ENCODE measurements at regions not wholly inside any gene's neighbourhood (a gene's known extent, or its start where the extent isn't known, plus 50 kb on each side); places are given as distances from the start of the nearest gene placed in this dataset.

DNA sequence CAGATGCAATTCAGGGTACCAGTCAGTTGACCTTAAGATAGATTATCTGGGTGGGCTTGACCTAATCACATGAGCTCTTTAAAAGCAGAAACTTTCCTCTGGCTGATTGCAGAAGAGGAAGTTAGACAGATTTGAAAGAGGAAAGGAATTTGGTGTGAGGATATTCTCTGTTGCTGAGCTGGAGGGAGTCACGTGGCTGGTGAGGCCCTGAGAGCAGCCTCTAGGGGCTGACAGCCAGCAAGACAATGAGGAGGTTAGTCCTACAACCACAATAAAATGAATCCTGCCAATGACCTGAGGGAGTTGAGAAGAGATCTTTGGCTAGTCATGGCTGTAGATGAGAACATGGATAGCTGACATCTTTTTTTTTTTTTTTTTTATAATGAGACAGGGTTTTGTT is 87.0 kb upstream of the B3GAT2 start:
- Mint-ChIP-seq H3K4me1 (ENCODE audit: low read depth) (no peaks in the 10 kb centered on the region), H3K36me3 (ENCODE audit: low read depth) (no peaks in the 10 kb centered on the region), H3K9me3 (no peaks in the 10 kb centered on the region), H3K27me3 (peaks cover 8% of the 10 kb centered on the region), H3K27ac (no peak overlapping the region), H3K4me3 (no peak overlapping the region)

DNA sequence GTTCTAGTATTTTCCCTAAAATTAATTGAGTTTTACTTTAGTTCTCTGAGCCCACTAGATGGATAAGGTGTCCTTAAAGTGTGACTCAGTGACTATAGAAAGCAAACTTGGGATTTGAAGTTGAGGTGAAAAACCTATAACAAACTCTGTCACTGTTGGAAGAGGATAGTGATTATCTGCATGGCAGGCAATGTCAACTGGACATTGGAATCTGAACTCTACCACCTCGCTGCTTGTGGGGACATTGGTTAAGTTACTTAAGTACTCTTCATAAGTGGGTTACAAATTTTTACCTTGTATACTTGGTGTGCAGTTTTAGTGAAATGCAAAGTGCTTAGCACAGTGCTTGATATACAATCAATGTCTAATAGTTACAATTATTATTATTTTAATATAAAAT is 87.9 kb upstream of the B3GAT2 start:
- Mint-ChIP-seq H3K36me3 (ENCODE audit: low read depth) (no peaks in the 10 kb centered on the region), H3K27ac (no peak overlapping the region), H3K4me1 (ENCODE audit: low read depth) (no peaks in the 10 kb centered on the region), H3K9me3 (no peaks in the 10 kb centered on the region), H3K27me3 (peaks cover 8% of the 10 kb centered on the region), H3K4me3 (no peak overlapping the region)

DNA sequence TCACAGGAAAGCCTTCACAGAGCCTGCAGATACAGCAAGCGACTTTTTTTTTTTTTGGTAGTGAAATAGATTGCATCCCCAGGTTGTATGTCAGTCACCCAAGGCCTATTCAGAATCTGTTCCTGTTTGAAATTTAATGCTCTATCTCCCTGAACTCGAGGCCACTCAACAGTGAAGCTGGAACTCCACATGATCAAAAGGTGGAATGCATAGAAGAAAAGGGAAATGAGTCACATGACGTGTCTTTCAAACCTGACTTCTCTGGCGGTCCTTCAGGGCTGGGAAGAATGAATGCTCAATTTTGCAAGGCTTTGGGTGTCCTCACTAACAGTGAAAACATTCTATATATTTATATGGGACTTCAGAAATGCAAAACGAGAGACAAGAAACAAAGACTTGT is 88.4 kb upstream of the B3GAT2 start:
- Mint-ChIP-seq H3K36me3 (ENCODE audit: low read depth) (no peaks in the 10 kb centered on the region), H3K27ac (no peak overlapping the region), H3K27me3 (peaks cover 8% of the 10 kb centered on the region), H3K4me1 (ENCODE audit: low read depth) (no peaks in the 10 kb centered on the region), H3K9me3 (no peaks in the 10 kb centered on the region), H3K4me3 (no peak overlapping the region)

DNA sequence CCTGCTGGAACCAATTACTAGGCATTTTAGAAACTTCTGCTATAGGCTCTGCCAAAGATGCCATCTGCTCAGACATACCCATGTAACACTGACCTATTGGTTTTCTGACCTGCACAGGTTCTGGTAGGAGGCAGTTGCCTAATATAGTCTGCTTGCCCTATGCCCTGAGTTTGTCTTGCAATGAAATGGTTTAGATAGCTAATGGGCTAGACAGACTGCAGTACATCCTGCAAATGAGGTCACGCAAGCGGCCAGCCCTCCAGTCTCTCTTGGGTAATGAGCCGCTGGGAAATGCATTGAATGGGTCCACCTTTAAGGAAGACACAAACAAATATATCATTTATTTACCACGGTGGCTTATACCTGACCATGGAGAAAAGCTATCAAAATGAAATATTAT is 90.6 kb upstream of the B3GAT2 start:
- Mint-ChIP-seq H3K36me3 (ENCODE audit: low read depth) (no peaks in the 10 kb centered on the region), H3K27ac (no peak overlapping the region), H3K9me3 (no peaks in the 10 kb centered on the region), H3K4me3 (no peak overlapping the region), H3K27me3 (peaks cover 3% of the 10 kb centered on the region), H3K4me1 (ENCODE audit: low read depth) (no peaks in the 10 kb centered on the region)

DNA sequence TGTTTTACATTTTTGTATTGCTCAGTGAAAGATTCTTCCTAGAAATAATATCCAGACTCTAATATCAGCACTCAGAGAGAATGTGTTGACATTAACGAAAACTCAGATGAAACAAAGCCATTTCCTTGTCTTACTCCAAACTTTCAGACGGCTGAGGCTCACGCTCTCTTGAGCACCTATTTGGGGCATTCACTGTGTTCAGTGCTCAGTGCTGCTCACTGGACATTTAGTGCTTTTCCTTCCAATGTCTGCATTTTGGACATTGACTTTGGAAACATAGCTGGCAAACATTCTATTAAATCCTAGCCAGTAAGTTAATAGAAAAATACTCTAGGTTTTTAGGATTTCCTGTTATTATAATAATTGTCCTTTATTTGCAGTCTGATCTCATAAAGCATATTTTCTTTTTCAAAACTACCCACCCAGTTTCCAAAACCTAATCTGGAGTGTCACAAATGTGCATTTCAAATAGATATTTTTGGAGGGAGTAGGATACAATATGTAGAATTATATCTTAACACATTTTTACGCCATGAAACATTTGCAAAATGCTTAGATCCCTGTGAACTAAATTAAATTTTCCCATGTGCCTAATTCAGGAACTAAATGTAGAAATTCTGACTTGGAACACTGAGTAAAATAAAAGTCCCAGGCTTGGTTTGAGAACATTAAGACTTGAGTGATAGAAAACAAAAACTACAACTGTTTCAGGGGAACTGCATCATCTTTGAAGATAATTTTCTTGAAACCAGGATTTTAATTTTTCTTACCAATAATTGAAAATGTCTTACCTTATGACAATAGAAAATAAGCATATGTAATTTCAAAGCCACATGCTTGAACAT is 91.7 kb upstream of the B3GAT2 start:
- Mint-ChIP-seq H3K36me3 (ENCODE audit: low read depth) (no peaks in the 10 kb centered on the region), H3K4me1 (ENCODE audit: low read depth) (no peaks in the 10 kb centered on the region), H3K27me3 (peaks cover 3% of the 10 kb centered on the region), H3K4me3 (no peak overlapping the region), H3K9me3 (no peaks in the 10 kb centered on the region), H3K27ac (no peak overlapping the region)

DNA sequence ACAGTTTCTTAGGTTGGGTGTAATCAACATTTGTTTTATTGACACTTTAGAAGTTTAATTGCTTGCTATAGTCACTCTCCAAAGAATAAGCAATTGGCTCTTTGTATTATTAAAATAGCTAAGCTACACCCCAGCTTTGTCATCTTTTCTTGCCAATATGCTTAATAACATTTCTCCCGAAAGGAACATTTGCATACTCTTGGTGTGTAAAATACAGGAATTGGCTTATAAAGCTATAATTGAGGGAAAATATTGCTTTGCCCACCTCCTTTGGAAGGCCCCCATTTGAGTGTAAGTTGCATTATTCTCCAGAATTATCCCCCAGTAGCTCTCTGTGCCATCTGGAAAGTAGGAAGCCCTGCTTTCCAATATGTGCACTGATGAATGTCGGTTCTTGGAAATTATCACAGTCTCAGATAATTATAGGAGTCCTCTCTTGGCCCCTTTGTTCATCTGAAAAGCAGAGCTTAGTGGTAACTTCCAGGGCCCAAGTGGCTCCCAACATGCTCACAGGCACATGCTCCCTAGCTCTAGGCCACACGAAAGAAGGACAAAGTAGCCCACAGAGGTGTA is 92.4 kb upstream of the B3GAT2 start:
- no peaks in the 10 kb centered on the region for H3K4me1 Mint-ChIP-seq (ENCODE audit: low read depth)
- H3K9me3 Mint-ChIP-seq: no peaks in the 10 kb centered on the region
- peaks cover 3% of the 10 kb centered on the region for H3K27me3 Mint-ChIP-seq

DNA sequence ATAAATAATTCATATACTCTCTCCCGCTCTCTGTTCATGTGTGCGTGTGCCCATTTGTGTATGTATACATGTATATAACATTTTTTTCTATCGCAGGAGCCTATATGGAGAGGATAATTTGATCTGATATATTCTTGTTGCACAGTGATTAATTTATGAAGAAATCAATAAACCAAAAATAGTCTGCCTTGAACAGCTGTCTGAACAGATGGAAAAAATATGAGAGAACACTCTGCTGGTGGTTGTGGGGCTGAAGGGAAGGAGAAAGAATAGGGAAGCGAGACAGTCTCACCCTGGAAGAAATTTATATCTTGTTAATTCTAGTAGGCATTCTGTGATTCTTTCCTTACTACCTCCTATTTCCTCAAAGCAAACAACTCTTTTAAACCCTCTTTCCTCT is 96.6 kb upstream of the B3GAT2 start:
- Mint-ChIP-seq H3K4me3 (no peak overlapping the region), H3K36me3 (ENCODE audit: low read depth) (no peaks in the 10 kb centered on the region), H3K4me1 (ENCODE audit: low read depth) (no peaks in the 10 kb centered on the region), H3K9me3 (no peaks in the 10 kb centered on the region), H3K27me3 (no peaks in the 10 kb centered on the region), H3K27ac (no peak overlapping the region)

More for the DNA sequence above, 92.4 kb upstream of the B3GAT2 start:
- H3K27ac Mint-ChIP-seq: no peak overlapping the region
- no peaks in the 10 kb centered on the region for H3K36me3 Mint-ChIP-seq (ENCODE audit: low read depth)
- no peak overlapping the region for H3K4me3 Mint-ChIP-seq

DNA sequence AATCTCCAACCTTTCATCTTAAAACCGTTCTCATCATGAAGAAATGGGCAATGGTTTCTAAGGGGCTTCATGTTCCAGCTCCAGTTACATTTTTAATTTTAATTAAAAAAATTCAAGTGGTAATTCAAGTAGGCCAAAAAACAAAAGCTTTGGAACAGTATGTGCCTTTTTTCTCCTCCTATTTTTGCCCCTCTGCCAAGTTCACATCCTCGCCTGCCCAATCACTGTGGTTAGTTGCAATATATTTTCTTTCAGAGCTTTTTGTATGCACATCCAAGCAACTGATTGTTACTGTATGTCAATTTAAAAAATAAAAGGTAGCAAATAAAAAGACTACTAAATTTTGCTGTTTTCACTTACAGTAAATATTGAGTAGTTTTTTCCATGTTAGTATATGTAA is 99.8 kb upstream of the B3GAT2 start:
- Mint-ChIP-seq H3K27ac (no peak overlapping the region), H3K4me3 (no peak overlapping the region), H3K9me3 (no peaks in the 10 kb centered on the region), H3K36me3 (ENCODE audit: low read depth) (no peaks in the 10 kb centered on the region), H3K4me1 (ENCODE audit: low read depth) (no peaks in the 10 kb centered on the region), H3K27me3 (no peaks in the 10 kb centered on the region)

DNA sequence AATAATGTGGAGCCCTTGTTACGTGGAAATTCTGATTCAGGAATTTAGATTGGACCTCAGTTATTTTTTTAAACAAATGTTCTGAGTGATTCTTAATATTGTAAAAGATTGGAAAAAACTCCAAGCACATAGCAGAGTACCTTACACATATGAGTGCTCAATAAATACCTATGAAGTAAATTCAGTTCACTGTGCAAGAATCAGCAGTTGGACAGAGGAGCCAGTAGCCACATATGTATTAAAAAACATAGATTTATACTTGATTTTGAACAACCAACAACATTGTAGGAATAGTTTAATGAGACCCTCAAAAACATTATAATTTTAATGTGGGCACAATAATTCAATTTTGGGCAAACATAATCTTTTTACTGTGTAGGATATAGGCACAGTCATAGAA is 109.3 kb upstream of the B3GAT2 start:
- no peaks in the 10 kb centered on the region for H3K36me3 Mint-ChIP-seq (ENCODE audit: low read depth)
- H3K4me1 Mint-ChIP-seq (ENCODE audit: low read depth): no peaks in the 10 kb centered on the region
- H3K9me3 Mint-ChIP-seq: no peaks in the 10 kb centered on the region
- H3K4me3 Mint-ChIP-seq: no peak overlapping the region
- no peak overlapping the region for H3K27ac Mint-ChIP-seq
- H3K27me3 Mint-ChIP-seq: peaks cover 21% of the 10 kb centered on the region

DNA sequence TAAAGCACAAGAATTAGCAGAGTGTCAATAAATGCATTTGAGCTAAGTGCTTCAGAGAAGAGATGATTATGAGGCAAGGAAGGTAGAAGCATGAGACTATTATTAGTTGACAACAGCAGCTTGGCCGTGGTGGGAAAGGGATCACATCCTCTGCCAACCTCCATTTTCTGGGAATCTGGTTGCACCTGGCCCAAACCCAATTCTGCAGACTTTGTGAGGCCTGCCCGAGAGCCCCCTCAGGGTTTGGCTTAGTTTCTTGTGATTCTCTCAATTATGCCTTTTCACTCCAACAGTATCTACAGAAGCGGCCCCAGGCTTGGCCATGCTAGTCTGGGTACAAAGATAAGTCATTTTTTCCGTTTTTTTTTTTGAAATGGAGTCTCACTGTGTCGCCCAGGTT is 111.0 kb upstream of the B3GAT2 start:
- no peaks in the 10 kb centered on the region for H3K9me3 Mint-ChIP-seq
- H3K27me3 Mint-ChIP-seq: peaks cover 16% of the 10 kb centered on the region
- no peaks in the 10 kb centered on the region for H3K4me1 Mint-ChIP-seq (ENCODE audit: low read depth)
- H3K27ac Mint-ChIP-seq: no peak overlapping the region
- H3K4me3 Mint-ChIP-seq: no peak overlapping the region
- no peaks in the 10 kb centered on the region for H3K36me3 Mint-ChIP-seq (ENCODE audit: low read depth)

DNA sequence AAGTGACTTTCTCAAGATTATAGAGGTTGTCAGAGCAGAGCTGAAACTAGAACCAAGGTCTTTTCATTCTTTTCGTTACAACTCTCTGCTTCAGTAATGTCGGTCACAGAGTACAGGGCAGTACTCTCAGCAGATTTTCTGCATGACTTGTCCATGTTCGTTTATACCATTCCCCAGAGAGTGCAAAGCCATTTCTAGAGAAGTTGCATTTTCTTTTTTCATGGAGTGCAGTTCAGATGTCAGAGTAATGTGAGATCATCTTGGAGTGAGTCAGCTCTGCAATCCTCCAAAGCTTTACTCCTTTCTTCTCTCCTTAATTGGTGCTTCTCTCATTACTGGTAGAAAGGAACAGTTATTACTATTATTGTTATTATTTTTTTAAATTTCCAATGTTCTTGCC is 115.6 kb upstream of the B3GAT2 start:
- peaks cover 23% of the 10 kb centered on the region for H3K27me3 Mint-ChIP-seq
- no peaks in the 10 kb centered on the region for H3K4me1 Mint-ChIP-seq (ENCODE audit: low read depth)
- H3K27ac Mint-ChIP-seq: no peak overlapping the region
- no peaks in the 10 kb centered on the region for H3K36me3 Mint-ChIP-seq (ENCODE audit: low read depth)
- no peak overlapping the region for H3K4me3 Mint-ChIP-seq
- H3K9me3 Mint-ChIP-seq: peaks cover 12% of the 10 kb centered on the region

DNA sequence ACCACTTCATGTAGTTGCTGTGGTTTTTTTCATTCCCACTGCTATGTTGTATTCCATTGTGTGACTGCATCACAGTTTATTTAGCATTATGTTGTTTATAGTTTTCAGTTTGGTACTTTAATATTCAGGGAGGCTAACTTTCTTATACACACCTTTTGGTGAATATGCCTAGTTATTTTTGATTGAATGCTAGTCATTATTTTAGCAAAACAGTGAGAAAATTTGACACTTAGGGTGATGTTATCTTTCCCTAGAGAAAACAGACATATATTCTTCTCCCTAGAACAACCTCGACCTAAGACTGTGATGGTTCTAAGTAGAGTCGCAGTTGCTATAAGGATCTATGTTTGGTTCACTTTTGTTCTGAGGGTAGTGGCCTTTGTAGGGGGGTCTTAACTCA is 120.8 kb upstream of the B3GAT2 start:
- Mint-ChIP-seq H3K36me3 (ENCODE audit: low read depth) (no peaks in the 10 kb centered on the region), H3K27me3 (peaks cover 19% of the 10 kb centered on the region), H3K9me3 (peaks cover 28% of the 10 kb centered on the region), H3K4me1 (ENCODE audit: low read depth) (no peaks in the 10 kb centered on the region), H3K4me3 (no peak overlapping the region), H3K27ac (no peak overlapping the region)

DNA sequence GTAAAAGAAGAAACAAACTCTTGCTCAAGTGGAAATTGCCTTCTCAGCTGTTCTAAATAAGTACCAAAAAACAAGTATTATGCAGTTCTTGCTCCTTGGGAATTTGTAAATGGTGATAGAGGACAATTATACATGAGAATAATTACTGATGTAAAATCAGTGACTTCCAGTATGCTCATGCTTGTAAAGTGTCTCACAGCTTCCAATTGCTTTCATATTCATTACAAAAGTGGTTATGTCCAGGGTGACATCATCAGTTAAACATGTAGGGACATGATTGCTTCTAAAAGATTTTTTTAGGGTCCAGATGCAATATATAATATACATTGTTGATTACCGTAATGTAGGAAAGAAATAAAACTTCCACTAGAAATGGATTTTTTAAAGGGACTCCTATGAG is 122.8 kb upstream of the B3GAT2 start:
- no peak overlapping the region for H3K4me3 Mint-ChIP-seq
- no peak overlapping the region for H3K27ac Mint-ChIP-seq
- H3K27me3 Mint-ChIP-seq: peaks cover 10% of the 10 kb centered on the region
- no peaks in the 10 kb centered on the region for H3K4me1 Mint-ChIP-seq (ENCODE audit: low read depth)
- H3K36me3 Mint-ChIP-seq (ENCODE audit: low read depth): no peaks in the 10 kb centered on the region
- peaks cover 22% of the 10 kb centered on the region for H3K9me3 Mint-ChIP-seq

DNA sequence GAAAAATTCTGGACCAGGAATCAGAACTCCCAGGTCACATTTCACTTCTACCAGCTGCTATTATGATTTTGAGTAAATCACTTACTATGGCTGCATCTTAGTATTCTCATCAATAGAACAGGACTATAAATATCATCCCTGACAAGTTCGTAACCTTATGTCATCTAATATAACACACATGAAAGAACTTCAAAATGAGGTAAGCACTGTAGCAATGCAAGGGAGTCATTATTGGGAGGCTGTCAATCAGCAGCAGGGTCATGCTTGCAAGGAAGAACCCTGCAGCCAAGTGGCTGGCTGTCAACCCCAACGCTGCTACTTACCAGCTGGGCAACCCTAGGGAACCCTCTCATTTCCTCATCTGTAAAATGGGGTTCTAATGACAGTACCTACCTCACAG is 123.3 kb upstream of the B3GAT2 start:
- peaks cover 22% of the 10 kb centered on the region for H3K9me3 Mint-ChIP-seq
- no peaks in the 10 kb centered on the region for H3K36me3 Mint-ChIP-seq (ENCODE audit: low read depth)
- H3K27me3 Mint-ChIP-seq: peaks cover 10% of the 10 kb centered on the region
- no peak overlapping the region for H3K27ac Mint-ChIP-seq
- H3K4me3 Mint-ChIP-seq: no peak overlapping the region
- no peaks in the 10 kb centered on the region for H3K4me1 Mint-ChIP-seq (ENCODE audit: low read depth)

DNA sequence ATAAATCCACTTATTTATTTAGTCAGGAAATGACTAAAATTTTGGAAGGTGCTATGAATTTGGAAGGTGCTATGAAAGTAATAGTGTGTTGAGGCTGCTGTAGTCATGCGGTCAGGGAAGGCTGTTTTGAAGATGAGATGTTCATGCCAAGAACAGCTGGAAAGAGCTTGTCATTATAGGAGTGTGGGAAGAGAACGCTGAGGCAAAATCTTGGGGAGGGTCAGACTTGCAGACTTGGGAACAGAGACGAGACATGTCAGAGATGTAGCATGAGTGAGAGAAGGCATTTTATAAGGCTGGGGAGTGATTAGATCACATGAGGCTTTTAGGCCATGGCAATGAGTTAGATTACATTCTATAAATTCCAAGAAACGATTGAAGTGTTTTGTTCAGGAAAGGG is 124.0 kb upstream of the B3GAT2 start:
- Mint-ChIP-seq H3K4me1 (ENCODE audit: low read depth) (no peaks in the 10 kb centered on the region), H3K9me3 (peaks cover 22% of the 10 kb centered on the region), H3K27me3 (peaks cover 10% of the 10 kb centered on the region), H3K36me3 (ENCODE audit: low read depth) (no peaks in the 10 kb centered on the region), H3K27ac (no peak overlapping the region), H3K4me3 (no peak overlapping the region)

All from stimulated activated naive CD8-positive, alpha-beta T cell treated with anti-CD3 and anti-CD28 coated beads, Interleukin-15, Interleukin-2, amounts not matched to agents 100 ng/mL and 50 ng/mL, for 24 hours (primary cell).